GM19455 (cell line): ENCODE measurements at regions not wholly inside any gene's neighbourhood (a gene's known extent, or its start where the extent isn't known, plus 50 kb on each side); places are given as distances from the start of the nearest gene placed in this dataset.
"Not testable (repeated sequence)": the region's sequence is repeated elsewhere in the genome, so short reads cannot be mapped to it uniquely, and the experiment has no call there.

Experiments
- ATAC-seq: cut with Tn5 transposase; IDR thresholded peaks from one replicate; pipeline ENCODE4 v1.9.1; 2021; ENCODE audit not compliant: unreplicated experiment

DNA sequence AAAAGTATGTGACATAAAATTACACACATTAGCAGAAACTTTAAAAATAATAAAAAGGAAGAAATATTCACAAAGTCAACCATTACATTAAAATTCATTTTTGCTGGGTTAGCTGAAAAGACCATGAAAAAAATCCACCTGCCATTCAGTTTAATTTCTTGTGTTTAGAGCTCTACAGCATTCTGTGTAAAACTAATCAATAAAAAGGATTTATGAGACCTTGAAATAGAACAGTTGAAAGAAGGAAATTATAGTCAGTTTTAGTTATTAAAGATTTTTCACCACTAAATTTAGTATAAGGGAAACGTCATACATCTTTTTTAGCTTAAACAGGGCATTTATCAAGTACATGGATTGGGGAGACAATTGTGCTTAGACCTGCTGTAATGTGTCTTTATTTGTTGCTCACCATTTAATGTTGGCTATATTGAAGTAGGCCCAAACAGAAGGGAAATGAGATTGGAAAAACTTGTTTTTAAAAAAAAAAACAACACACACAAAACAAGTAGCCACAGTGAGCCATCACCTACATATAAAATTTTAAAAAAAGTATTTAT lies 438.7 kb upstream of the POU3F2 start:
- no peak for ATAC-seq

GRCh38 chr6:98416027-98416426 lies 418.3 kb upstream of the POU3F2 start:
- no peak for ATAC-seq

DNA sequence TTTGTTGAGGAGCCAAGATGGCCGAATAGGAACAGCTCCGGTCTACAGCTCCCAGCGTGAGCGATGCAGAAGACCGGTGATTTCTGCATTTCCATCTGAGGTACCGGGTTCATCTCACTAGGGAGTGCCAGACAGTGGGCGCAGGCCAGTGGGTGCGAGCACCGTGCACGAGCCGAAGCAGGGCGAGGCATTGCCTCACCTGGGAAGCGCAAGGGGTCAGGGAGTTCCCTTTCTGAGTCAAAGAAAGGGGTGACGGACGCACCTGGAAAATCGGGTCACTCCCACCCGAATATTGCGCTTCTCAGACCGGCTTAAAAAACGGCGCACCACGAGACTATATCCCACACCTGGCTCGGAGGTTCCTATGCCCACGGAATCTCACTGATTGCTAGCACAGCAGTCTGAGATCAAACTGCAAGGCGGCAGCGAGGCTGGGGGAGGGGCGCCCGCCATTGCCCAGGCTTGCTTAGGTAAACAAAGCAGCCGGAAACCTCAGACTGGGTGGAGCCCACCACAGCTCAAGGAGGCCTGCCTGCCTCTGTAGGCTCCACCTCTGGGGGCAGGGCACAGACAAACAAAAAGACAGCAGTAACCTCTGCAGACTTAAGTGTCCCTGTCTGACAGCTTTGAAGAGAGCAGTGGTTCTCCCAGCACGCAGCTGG lies 417.7 kb upstream of the POU3F2 start:
- ATAC-seq: not testable (repeated sequence)

DNA sequence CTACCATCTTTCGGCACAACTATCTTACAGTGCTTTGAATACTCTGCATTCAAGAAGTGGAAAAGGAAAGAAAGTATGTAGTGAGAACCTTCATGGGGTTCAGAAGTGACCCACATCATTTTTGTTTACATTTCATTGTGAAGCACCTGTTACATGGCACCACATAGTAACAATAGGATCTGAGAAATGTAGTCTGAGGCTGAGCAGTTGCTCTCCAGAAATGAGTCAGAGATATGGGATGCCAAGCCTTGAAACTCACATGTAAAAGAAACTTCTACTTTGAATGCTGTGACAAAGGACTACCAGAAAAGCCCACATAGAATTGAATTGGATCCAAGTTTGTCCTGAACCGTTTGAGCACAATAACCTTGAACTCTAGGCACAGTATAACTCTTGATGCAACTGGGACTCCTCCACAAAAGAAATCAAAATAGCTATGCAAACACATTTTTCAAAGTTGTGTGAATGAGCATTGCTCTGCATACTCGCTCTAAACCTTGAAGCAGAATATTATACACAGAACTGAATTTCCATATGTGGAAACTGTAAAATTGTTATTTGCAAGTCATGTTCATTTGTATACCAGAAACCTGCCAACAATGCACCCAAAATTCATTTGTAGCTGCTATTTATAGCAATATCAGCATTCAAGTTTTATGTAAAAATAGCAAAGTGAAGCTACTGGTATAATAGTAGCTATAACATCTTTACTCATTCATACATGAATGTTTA lies 400.9 kb upstream of the POU3F2 start:
- ATAC-seq: peak; percentile 65

DNA sequence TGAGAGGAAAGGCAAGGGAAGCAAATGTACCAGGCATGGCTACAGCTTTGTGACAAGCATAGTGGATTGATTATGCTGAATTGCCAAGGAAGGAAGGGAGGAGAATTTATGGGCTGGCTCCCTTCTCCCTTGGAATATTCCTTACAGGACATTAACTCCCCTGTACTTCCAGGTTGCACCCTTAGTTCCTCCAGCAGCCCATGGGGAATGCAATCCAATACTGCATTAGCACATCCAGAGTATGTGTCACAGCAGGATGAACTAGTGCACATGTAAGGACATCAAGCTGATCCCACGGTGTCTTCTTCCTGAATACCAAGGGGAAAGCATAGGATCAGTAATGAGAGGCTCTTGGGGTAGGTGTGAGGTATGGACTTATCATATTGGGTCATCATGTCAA lies 390.7 kb upstream of the POU3F2 start:
- no peak for ATAC-seq

- no peak for ATAC-seq
Measured at GRCh38 chr6:98452685-98453084, 381.7 kb upstream of the POU3F2 start.

- ATAC-seq: no peak
Measured at GRCh38 chr6:98454809-98455322, 379.5 kb upstream of the POU3F2 start.

DNA sequence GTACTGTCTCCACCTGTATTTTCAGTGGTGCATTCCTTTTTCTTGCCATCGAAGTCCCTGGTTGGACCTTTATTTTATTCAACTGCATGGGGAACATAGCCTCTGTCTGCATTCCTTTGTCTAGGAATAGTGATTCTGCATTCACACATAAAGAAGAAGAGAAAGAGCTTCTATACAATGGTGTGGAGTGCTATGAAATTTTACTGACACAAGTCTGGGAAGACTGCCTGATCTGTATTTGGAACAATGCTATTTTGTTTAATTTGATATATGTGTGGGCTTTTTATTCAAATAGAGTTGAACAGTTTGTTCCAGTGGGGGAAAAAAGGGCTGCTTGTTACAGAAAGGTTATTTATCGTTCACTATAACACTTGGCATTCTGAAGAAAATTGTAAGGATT lies 375.7 kb upstream of the POU3F2 start:
- ATAC-seq: no peak

GRCh38 chr6:98463038-98464000 lies 371.1 kb upstream of the POU3F2 start:
- ATAC-seq: no peak

- no peak for ATAC-seq
Measured at GRCh38 chr6:98467091-98467490, 367.3 kb upstream of the POU3F2 start.

DNA sequence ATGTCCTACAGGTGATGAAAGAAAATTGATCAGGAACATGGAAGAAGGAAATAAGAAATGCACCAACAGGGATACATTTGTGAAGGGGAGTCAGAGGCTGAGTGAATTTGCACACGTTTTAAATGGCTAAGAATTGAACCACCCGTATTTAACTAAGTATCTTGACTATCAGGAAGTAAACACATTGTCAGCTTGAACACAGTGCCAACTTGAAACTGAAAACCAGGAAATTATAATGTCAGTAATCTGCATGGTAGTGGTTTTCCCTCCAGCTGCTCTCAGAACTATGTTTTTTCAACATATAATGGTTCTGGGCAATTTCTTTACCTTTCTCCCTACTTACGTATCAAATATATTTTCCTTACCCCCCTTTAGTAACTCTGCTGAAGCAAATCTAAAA lies 366.5 kb upstream of the POU3F2 start:
- ATAC-seq: no peak

DNA sequence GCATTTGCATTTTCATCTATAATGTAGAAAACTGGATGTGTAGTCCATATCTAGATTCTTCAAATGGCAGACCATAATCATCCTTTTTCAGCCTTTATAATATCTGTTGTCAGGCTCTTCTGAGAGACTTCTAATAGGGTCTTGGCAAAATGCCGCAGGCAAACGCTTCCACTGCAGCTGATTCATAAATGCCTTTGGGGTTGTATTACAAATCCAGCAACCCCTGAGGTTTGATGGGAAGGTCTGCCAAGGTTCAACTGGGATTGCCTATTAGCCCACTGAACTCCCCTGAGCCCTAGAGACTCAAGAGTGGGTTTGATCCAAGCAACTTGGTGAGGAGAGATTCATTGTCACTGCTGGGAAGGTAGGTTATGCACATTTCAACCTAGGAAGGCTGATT lies 365.2 kb upstream of the POU3F2 start:
- no peak for ATAC-seq

GRCh38 chr6:98470821-98471220 lies 363.6 kb upstream of the POU3F2 start:
- no peak for ATAC-seq

- ATAC-seq: no peak
Measured at GRCh38 chr6:98471444-98471843, 362.9 kb upstream of the POU3F2 start.

- no peak for ATAC-seq
Measured at GRCh38 chr6:98477231-98477630, 357.1 kb upstream of the POU3F2 start.

DNA sequence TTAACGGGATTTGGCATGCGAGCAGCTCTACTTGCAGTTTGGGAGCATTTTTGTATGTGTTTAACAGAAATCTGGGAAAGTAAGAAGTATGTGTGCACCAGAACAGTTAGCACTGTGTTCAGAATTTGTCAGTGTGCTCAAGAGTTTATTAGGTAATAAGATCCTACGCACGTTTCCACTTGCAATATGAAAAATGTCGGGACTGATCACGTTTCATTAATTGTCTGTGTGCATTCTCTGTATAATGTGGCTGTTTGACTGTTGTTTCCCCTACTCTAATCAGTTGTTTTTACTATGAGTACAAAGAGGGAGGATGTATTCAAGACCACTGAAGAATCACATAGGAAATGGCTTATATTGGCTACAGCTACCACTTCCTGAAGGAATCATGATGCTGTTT lies 349.7 kb upstream of the POU3F2 start:
- ATAC-seq: no peak

DNA sequence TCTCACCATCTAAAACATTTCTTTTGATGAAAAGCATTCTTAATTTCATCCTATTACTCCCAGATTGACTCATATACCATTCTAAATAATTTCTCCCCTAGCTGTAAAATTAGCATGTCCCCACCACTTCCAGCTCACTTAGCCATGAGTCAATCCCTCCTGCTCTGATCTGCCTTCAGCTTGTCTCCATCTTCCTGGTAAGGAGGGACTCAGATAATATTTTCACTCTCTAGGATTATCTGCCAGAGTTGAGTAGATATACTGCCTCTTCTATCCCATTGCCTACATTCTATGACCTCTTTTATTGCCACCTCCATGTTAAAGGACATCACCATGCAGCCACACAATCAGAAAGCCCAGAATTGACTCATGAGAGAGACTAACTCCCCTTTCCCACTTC lies 348.8 kb upstream of the POU3F2 start:
- ATAC-seq: no peak

DNA sequence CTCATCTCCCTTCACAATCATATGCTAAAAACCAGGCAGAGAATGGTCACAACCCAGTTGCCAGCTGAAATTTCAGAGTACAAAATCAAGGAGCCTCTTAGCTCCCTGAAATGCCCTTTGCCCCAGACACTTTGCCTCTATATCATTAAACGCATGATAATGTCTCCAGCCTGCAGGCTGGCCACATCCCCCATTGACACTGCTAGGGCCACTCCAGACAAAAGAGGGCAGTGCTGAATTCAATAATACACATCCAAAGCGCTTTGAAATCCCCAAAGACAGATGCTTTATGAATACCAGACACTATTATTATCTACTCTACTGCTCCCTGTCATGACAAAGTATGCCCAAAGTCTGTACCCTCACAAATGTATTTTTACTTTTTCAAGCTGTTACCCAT lies 348.3 kb upstream of the POU3F2 start:
- ATAC-seq: no peak

DNA sequence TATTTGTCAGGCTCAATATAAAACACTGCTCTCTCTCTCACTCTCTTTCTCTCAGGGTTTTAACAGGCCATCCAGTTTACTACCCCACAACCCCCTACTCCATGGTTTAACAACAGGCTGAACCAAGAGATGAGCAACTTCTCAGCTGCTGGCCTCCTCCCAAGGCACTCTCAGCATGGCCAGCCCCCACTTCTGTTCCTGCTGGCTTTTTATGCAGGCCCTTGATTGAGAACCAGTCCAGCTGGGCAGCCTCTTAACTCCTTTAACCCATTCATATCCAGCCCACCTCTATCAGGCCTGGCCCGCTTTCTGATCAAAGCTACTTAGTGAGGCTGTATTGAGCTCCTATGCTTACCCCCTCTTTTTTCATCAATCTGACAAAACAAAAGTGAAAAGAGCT lies 346.8 kb upstream of the POU3F2 start:
- ATAC-seq: no peak

GRCh38 chr6:98498144-98498775 lies 336.1 kb upstream of the POU3F2 start:
- no peak for ATAC-seq

DNA sequence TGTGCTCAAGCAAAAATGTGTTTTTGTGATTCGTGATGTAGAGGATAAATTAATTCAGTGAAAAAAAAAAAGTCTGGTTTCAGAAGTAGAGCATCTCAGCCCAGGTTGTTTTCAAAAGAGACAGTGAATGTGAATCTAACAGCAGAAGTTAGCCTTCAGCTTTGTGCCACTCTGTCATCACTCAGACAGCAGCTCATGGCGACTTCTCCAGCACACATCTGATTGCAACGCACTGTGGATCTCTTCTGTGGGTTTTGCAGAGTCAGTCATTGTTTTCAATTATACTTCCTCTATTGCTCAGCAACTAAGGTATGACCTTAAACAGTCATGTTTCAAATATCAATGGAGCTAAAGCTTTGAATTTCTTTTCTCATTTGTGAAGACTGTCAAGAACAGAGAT lies 335.5 kb upstream of the POU3F2 start:
- ATAC-seq: no peak
